Liver (tissue), 8 donors: ENCODE measurements at regions not wholly inside any gene's neighbourhood (a gene's known extent, or its start where the extent isn't known, plus 50 kb on each side); places are given as distances from the start of the nearest gene placed in this dataset.

Experiments
- DNase-seq: peaks from one replicate; pipeline ENCODE4 v3.0.0-alpha.2; 2017; ENCODE audit warnings: low spot score
- H3K27ac ChIP-seq, 2 donors: one replicate each; pipeline ENCODE4 v1.7.0; 2013; ENCODE audit warnings: inconsistent platforms in 2 of 2, low read length in 2 of 2, control low read depth in 1 of 2, low read depth in 1 of 2, mild to moderate bottlenecking in 1 of 2
- H3K27me3 ChIP-seq, 4 donors: one replicate each; pipeline versions ENCODE4 v1.6.1 to v1.7.0; 2013; ENCODE audit warnings: low read length in 3 of 4, inconsistent platforms in 1 of 4, mild to moderate bottlenecking in 1 of 4, moderate library complexity in 1 of 4; ENCODE audit not compliant: control insufficient read depth in 4 of 4, insufficient read depth in 4 of 4
- H3K36me3 ChIP-seq, 4 donors: one replicate each; pipeline versions ENCODE4 v1.6.1 to v1.7.0; 2013; ENCODE audit warnings: low read length in 3 of 4, mild to moderate bottlenecking in 3 of 4, low read depth in 1 of 4, moderate library complexity in 1 of 4; ENCODE audit not compliant: control insufficient read depth in 4 of 4, insufficient read depth in 3 of 4
- H3K4me1 ChIP-seq, 4 donors: one replicate each; pipeline versions ENCODE4 v1.6.1 to v1.7.0; 2013; ENCODE audit warnings: low read length in 3 of 4, mild to moderate bottlenecking in 3 of 4, moderate library complexity in 1 of 4; ENCODE audit not compliant: control insufficient read depth in 4 of 4, insufficient read depth in 4 of 4
- H3K4me3 ChIP-seq, 3 donors: one replicate each; pipeline versions ENCODE4 v1.6.1 to v1.7.0; 2013; ENCODE audit warnings: low read length in 3 of 3, control low read depth in 1 of 3, low read depth in 1 of 3, mild to moderate bottlenecking in 1 of 3
- H3K9ac ChIP-seq, 2 donors: one replicate each; pipeline ENCODE4 v1.7.0; 2013; ENCODE audit warnings: low read length in 2 of 2, mild to moderate bottlenecking in 2 of 2, moderate library complexity in 2 of 2, control low read depth in 1 of 2, low read depth in 1 of 2
- H3K9me3 ChIP-seq, 4 donors: one replicate each; pipeline versions ENCODE4 v1.6.1 to v1.7.0; 2013; ENCODE audit warnings: low read length in 3 of 4; ENCODE audit not compliant: control insufficient read depth in 4 of 4
- CTCF ChIP-seq: fragments of 150-350 bp; IDR thresholded peaks from 2 replicates; pipeline ENCODE4 v1.5.1; 2017; ENCODE audit warnings: improper control_type of control experiment, low read depth, low read length; ENCODE audit not compliant: missing input control
- EGR1 ChIP-seq, 2 donors: IDR thresholded peaks; 2 replicates each; pipeline ENCODE4 v1.6.1; 2016 to 2018; ENCODE audit warnings: antibody characterized with exemption in 2 of 2, low read depth in 2 of 2
- FOXA1 ChIP-seq: IDR thresholded peaks from 2 replicates; pipeline ENCODE4 v1.6.1; 2016; ENCODE audit warnings: antibody characterized with exemption
- GABPA ChIP-seq, 2 donors: IDR thresholded peaks in 1 of 2; conservative IDR thresholded peaks in 1 of 2; 2 replicates each; pipeline ENCODE4 v1.6.1; 2016; ENCODE audit warnings: antibody characterized with exemption in 2 of 2, mild to moderate bottlenecking in 1 of 2, moderate library complexity in 1 of 2
- HNF4A ChIP-seq, 2 donors: conservative IDR thresholded peaks; 2 replicates each; pipeline ENCODE4 v1.6.1; 2016; ENCODE audit warnings: antibody characterized with exemption in 2 of 2, mild to moderate bottlenecking in 2 of 2
- HNF4G ChIP-seq: IDR thresholded peaks from 2 replicates; pipeline ENCODE4 v1.6.1; 2016; ENCODE audit warnings: antibody characterized with exemption
- JUND ChIP-seq, 2 donors: IDR thresholded peaks; 2 replicates each; pipeline ENCODE4 v1.6.1; 2016; ENCODE audit warnings: antibody characterized with exemption in 2 of 2
- MAX ChIP-seq: IDR thresholded peaks from 2 replicates; pipeline ENCODE4 v1.6.1; 2016; ENCODE audit warnings: antibody characterized with exemption
- NR2F2 ChIP-seq: IDR thresholded peaks from 2 replicates; pipeline ENCODE4 v1.6.1; 2016; ENCODE audit warnings: antibody characterized with exemption
- REST ChIP-seq: IDR thresholded peaks from 2 replicates; pipeline ENCODE4 v1.6.1; 2016; ENCODE audit warnings: antibody characterized with exemption, mild to moderate bottlenecking
- RXRA ChIP-seq, 2 donors: IDR thresholded peaks; 2 replicates each; pipeline ENCODE4 v1.6.1; 2017 to 2018; ENCODE audit warnings: antibody characterized with exemption in 2 of 2, mild to moderate bottlenecking in 1 of 2
- SP1 ChIP-seq: IDR thresholded peaks from 2 replicates; pipeline ENCODE4 v1.6.1; 2018; ENCODE audit warnings: antibody characterized with exemption, mild to moderate bottlenecking
- TAF1 ChIP-seq: conservative IDR thresholded peaks from 2 replicates; pipeline ENCODE4 v1.6.1; 2016; ENCODE audit warnings: antibody characterized with exemption, mild to moderate bottlenecking
- YY1 ChIP-seq: IDR thresholded peaks from 2 replicates; pipeline ENCODE4 v1.6.1; 2016; ENCODE audit warnings: antibody characterized with exemption, mild to moderate bottlenecking
- WGBS: extraction: QIAGEN DNeasy Blood & Tissue Kit; methylation state at CpG from one replicate; pipeline ENCODE4 v1.1.7; 2013; 5-methylcytosine and 5-hydroxymethylcytosine counted together
- TF ChIP-seq, protein P1 (sequence below): IDR thresholded peaks from 2 replicates; pipeline ENCODE4 v1.6.1; 2016; ENCODE audit warnings: antibody characterized with exemption
- TF ChIP-seq, protein P2 (sequence below): IDR thresholded peaks from 2 replicates; pipeline ENCODE4 v1.6.1; 2016; ENCODE audit warnings: antibody characterized with exemption
- donor health status: healthy.
- donor health status: healthy.
- donor health status: healthy.
- donor health status: healthy.
- donor health status: healthy.

- Histone ChIP-seq H3K36me3 (no peaks in the 10 kb centered on the region), H3K4me3 (no peak overlapping the region), H3K9ac (no peak overlapping the region), H3K27ac (no peak overlapping the region), H3K9me3 (no peaks in the 10 kb centered on the region), H3K4me1 (no peaks in the 10 kb centered on the region), H3K27me3 (no peaks in the 10 kb centered on the region)
- WGBS: 93% methylated on average over 2 of the region's 2 CpGs
- no peak for DNase-seq
- TF ChIP-seq TAF1 (no peak), NR2F2 (no peak), REST (no peak), EGR1 (IDR thresholded peaks at IDR 0.05; ENCODE audit: low read depth in 2 of 2) (no peak), JUND (IDR thresholded peaks at IDR 0.05) (no peak), MAX (no peak), HNF4A (conservative IDR thresholded peaks at IDR 0.05) (no peak), YY1 (no peak), GABPA (IDR thresholded peaks at IDR 0.05 in 1 of 2, conservative IDR thresholded peaks at IDR 0.05 in 1 of 2) (no peak), CTCF (no peak), SP1 (no peak)
Measured at GRCh38 chr1:232532901-232533300, 97.0 kb downstream of the SIPA1L2 start.

DNA sequence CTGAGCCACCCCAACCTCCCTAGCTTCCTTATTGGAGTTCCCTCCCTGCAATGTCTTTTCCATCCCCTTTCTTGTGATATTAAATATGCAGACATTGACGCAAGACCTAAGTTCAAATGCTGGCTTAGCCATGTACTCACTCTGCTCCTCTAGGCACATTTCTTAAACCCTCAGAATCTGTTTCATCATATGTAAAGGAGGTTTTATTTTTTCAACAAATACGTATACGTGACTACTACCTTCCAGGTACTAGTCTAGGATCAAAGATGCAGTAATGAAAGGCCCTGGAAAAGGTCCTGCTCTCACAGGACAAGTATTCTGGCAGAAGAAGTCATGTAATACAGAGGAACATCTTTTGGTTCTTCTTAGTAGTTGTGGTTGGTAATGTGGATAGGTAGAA, 98.6 kb downstream of the SIPA1L2 start:
- WGBS: 98% methylated on average over 3 of the region's 3 CpGs
- Histone ChIP-seq H3K9ac (no peak overlapping the region), H3K36me3 (no peaks in the 10 kb centered on the region), H3K4me3 (no peak overlapping the region), H3K27me3 (no peaks in the 10 kb centered on the region), H3K4me1 (no peaks in the 10 kb centered on the region), H3K9me3 (no peaks in the 10 kb centered on the region), H3K27ac (no peak overlapping the region)
- DNase-seq: no peak
- no peak for TF ChIP-seq CTCF
- TF ChIP-seq REST: no peak
- no peak for TF ChIP-seq MAX
- TF ChIP-seq, protein P1, sequence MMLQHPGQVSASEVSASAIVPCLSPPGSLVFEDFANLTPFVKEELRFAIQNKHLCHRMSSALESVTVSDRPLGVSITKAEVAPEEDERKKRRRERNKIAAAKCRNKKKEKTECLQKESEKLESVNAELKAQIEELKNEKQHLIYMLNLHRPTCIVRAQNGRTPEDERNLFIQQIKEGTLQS: no peak
- TF ChIP-seq RXRA (IDR thresholded peaks at IDR 0.05): no peak
- no peak for TF ChIP-seq FOXA1
- no peak for TF ChIP-seq JUND (IDR thresholded peaks at IDR 0.05)
- TF ChIP-seq EGR1 (IDR thresholded peaks at IDR 0.05; ENCODE audit: low read depth in 2 of 2): no peak
- TF ChIP-seq, protein P2, sequence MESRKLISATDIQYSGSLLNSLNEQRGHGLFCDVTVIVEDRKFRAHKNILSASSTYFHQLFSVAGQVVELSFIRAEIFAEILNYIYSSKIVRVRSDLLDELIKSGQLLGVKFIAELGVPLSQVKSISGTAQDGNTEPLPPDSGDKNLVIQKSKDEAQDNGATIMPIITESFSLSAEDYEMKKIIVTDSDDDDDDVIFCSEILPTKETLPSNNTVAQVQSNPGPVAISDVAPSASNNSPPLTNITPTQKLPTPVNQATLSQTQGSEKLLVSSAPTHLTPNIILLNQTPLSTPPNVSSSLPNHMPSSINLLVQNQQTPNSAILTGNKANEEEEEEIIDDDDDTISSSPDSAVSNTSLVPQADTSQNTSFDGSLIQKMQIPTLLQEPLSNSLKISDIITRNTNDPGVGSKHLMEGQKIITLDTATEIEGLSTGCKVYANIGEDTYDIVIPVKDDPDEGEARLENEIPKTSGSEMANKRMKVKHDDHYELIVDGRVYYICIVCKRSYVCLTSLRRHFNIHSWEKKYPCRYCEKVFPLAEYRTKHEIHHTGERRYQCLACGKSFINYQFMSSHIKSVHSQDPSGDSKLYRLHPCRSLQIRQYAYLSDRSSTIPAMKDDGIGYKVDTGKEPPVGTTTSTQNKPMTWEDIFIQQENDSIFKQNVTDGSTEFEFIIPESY: no peak
- TF ChIP-seq HNF4A (conservative IDR thresholded peaks at IDR 0.05): no peak
- TF ChIP-seq SP1: no peak
- TF ChIP-seq HNF4G: no peak
- no peak for TF ChIP-seq GABPA (IDR thresholded peaks at IDR 0.05 in 1 of 2, conservative IDR thresholded peaks at IDR 0.05 in 1 of 2)
- no peak for TF ChIP-seq YY1
